K562 (cell line): ENCODE measurements at regions not wholly inside any gene's neighbourhood (a gene's known extent, or its start where the extent isn't known, plus 50 kb on each side); places are given as distances from the start of the nearest gene placed in this dataset.

Experiments used
- BCLAF1 ChIP-seq, 2 experiments: fragments of 450-650 bp in 1 of 2; IDR thresholded peaks; 2 replicates each; pipeline ENCODE4 v1.6.1; 2011 to 2017; ENCODE audit warnings: low read depth in 2 of 2, antibody characterized with exemption in 1 of 2, borderline replicate concordance in 1 of 2, low read length in 1 of 2, mild to moderate bottlenecking in 1 of 2, mixed read lengths in 1 of 2; ENCODE audit not compliant: control insufficient read depth in 1 of 2
- HDGF ChIP-seq: fragments of 450-650 bp; IDR thresholded peaks from 2 replicates; pipeline ENCODE4 v1.6.1; 2016
- KLF1 ChIP-seq: fragments of 450-650 bp; IDR thresholded peaks from 2 replicates; pipeline ENCODE4 v1.6.1; 2016; ENCODE audit warnings: missing genetic modification characterization, missing compliant biosample characterization
- MED1 ChIP-seq: sonication (generic); formaldehyde crosslinking; IDR thresholded peaks from 2 replicates; pipeline ENCODE4 v1.8.1; 2023; ENCODE audit warnings: missing genetic modification reagents, borderline replicate concordance
- MGA ChIP-seq: fragments of 450-650 bp; IDR thresholded peaks from 2 replicates; pipeline ENCODE4 v1.6.1; 2016; ENCODE audit warnings: mild to moderate bottlenecking, moderate library complexity
- PTRF ChIP-seq: fragments of 450-650 bp; IDR thresholded peaks from 2 replicates; pipeline ENCODE4 v1.6.1; 2016; ENCODE audit warnings: mild to moderate bottlenecking, missing genetic modification characterization, missing compliant biosample characterization
- THAP7 ChIP-seq: fragments of 250-450 bp; sonication (Bioruptor Pico); IDR thresholded peaks from 2 replicates; pipeline ENCODE4 v1.5.0; 2021
- ZBTB12 ChIP-seq: fragments of 250-450 bp; sonication (Bioruptor Pico); IDR thresholded peaks from 2 replicates; pipeline ENCODE4 v1.4.0; 2020
- ZEB2 ChIP-seq: fragments of 450-650 bp; IDR thresholded peaks from 2 replicates; pipeline ENCODE4 v1.6.1; 2016
- ZFPM2 ChIP-seq: fragments of 250-450 bp; sonication (Bioruptor Pico); IDR thresholded peaks from 2 replicates; pipeline ENCODE4 v1.5.1; 2022; ENCODE audit warnings: mild to moderate bottlenecking
- ZSCAN29 ChIP-seq: fragments of 450-650 bp; IDR thresholded peaks from 2 replicates; pipeline ENCODE4 v1.6.1; 2017

- no peak for TF ChIP-seq ZBTB12 (CRISPR knock-in tag)
- no peak for TF ChIP-seq KLF1 (tag)
- TF ChIP-seq ZEB2: no peak
- no peak for TF ChIP-seq BCLAF1 (IDR thresholded peaks at IDR 0.05; ENCODE audit: borderline replicate concordance in 1 of 2, control insufficient read depth in 1 of 2, low read depth in 2 of 2, low read length in 1 of 2)
- no peak for TF ChIP-seq HDGF
- no peak for TF ChIP-seq ZSCAN29
- no peak for TF ChIP-seq MGA
- no peak for TF ChIP-seq THAP7 (CRISPR knock-in tag)
- TF ChIP-seq PTRF (tag): no peak
- TF ChIP-seq MED1 (CRISPR knock-in tag): no peak
- no peak for TF ChIP-seq ZFPM2 (CRISPR knock-in tag)
These were observed 215.4 kb upstream of the ITGA4 start (continued) for GRCh38 chr2:181241797-181242196.
